ENCODE measurements at regions not wholly inside any gene's neighbourhood (a gene's known extent, or its start where the extent isn't known, plus 50 kb on each side); places are given as distances from the start of the nearest gene placed in this dataset.

DNA sequence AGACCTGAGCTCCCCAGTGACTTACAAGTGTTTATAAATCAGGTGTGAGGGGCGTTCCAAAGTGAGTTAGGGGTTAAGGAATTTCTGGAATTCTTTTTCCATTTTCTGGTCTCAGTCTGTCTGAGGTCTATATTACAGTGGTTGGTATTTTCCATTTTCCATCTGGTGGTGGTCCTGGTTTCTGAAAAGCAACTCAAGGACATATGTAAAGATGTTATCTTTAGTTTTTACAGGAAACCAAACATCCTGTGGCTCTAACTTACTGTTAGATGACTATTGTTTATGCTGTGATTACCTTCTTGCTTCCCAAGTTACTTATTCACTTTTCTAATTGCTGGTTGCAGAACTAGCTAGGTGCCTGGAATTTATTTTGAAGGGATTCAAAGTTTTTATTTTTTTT lies 53.5 kb upstream of the IL21 start:
- Histone ChIP-seq H3K27ac (ENCODE audit: low read depth, low read length) (no peak overlapping the region), H3K4me1 (replicated peaks in 1 of 4; ENCODE audit: control insufficient read depth in 3 of 4, insufficient read depth in 4 of 4, low read length in 3 of 4) (peaks cover 0 to 4% (median under 1%) of the 10 kb centered on the region in 4 experiments; a peak in 2 of 7 replicates), H2BK12ac (ENCODE audit: low read depth, low read length) (no peak overlapping the region), H3K23me2 (ENCODE audit: low read depth, low read length) (no peaks in the 10 kb centered on the region), H3K27me3 (replicated peaks in 1 of 4; ENCODE audit: control insufficient read depth in 3 of 4, extremely low read depth in 1 of 4, insufficient read depth in 3 of 4, low read length in 3 of 4) (no peaks in the 10 kb centered on the region), H2BK5ac (ENCODE audit: low read depth, low read length) (no peak overlapping the region), H2BK15ac (ENCODE audit: low read length) (no peak overlapping the region), H3K4me2 (ENCODE audit: insufficient read depth in 1 of 2, low read depth in 2 of 2, low read length in 2 of 2) (no peak overlapping the region), H4K91ac (replicated peaks; ENCODE audit: insufficient read length, low read length) (no peak overlapping the region), H3K79me2 (ENCODE audit: control insufficient read depth in 1 of 2, insufficient read depth in 2 of 2, low read length in 2 of 2) (no peaks in the 10 kb centered on the region), H4K8ac (ENCODE audit: extremely low read depth, insufficient read depth, low read length) (no peak overlapping the region), H2AFZ (ENCODE audit: low read length) (no peak overlapping the region), H2BK120ac (replicated peaks; ENCODE audit: low read depth, low read length) (no peak overlapping the region), H3K56ac (replicated peaks; ENCODE audit: insufficient read length, low read depth, low read length) (no peak overlapping the region), H2AK5ac (ENCODE audit: low read depth, low read length) (no peak overlapping the region), H3K14ac (ENCODE audit: insufficient read length) (no peak overlapping the region), H3K4ac (replicated peaks; ENCODE audit: insufficient read length, low read depth, low read length) (no peak overlapping the region), H3K4me3 (ENCODE audit: extremely low read depth in 1 of 4, insufficient read depth in 2 of 4, low read depth in 3 of 4, low read length in 4 of 4) (no peak overlapping the region), H3K9me3 (ENCODE audit: insufficient read depth in 2 of 2, low read depth in 1 of 2, low read length in 1 of 2) (peaks cover 0 to 4% of the 10 kb centered on the region in 2 experiments; a peak in 1 of 4 replicates), H2BK20ac (ENCODE audit: low read length) (no peak overlapping the region), H3K9ac (replicated peaks in 1 of 4; ENCODE audit: extremely low read depth in 1 of 4, low read depth in 3 of 4, low read length in 3 of 4) (no peak overlapping the region), H3K79me1 (ENCODE audit: low read depth, low read length) (no peaks in the 10 kb centered on the region), H4K20me1 (replicated peaks in 1 of 2; ENCODE audit: control insufficient read depth in 1 of 2, insufficient read depth in 2 of 2, low read length in 2 of 2) (no peaks in the 10 kb centered on the region), H3K23ac (ENCODE audit: insufficient read length) (no peak overlapping the region), H3K18ac (ENCODE audit: extremely low read depth, low read length) (no peak overlapping the region), H4K5ac (ENCODE audit: insufficient read length, low read depth, low read length) (no peak overlapping the region), H3K36me3 (ENCODE audit: control insufficient read depth in 2 of 4, insufficient read depth in 4 of 4, low read length in 3 of 4) (no peaks in the 10 kb centered on the region)
- 81% methylated on average over 1 of the region's 1 CpG; no CpG with 5 or more reads in 1 of the 2 experiments for WGBS, 2 experiments (ENCODE audit: extremely low coverage in 1 of 2, insufficient coverage in 1 of 2, insufficient read length in 1 of 2, insufficient replicate concordance in 2 of 2, low coverage in 1 of 2, low lambda C conversion rate in 2 of 2, missing lambda C conversion rate in 1 of 2)
- FAIRE-seq (no peak), DNase-seq (ENCODE audit: low read depth in 1 of 2, low spot score in 2 of 2) (no peak)
- CTCF ChIA-PET (ENCODE audit: partially characterized antibody), result interaction anchor here (1.0 kb wide), 1 partner anchor 43 kb away, joined by 3 read pairs; no protein-coding TSS in a partner anchor
- POLR2A ChIA-PET (ENCODE audit: partially characterized antibody), result no interaction called here
- TF ChIP-seq, protein P1, sequence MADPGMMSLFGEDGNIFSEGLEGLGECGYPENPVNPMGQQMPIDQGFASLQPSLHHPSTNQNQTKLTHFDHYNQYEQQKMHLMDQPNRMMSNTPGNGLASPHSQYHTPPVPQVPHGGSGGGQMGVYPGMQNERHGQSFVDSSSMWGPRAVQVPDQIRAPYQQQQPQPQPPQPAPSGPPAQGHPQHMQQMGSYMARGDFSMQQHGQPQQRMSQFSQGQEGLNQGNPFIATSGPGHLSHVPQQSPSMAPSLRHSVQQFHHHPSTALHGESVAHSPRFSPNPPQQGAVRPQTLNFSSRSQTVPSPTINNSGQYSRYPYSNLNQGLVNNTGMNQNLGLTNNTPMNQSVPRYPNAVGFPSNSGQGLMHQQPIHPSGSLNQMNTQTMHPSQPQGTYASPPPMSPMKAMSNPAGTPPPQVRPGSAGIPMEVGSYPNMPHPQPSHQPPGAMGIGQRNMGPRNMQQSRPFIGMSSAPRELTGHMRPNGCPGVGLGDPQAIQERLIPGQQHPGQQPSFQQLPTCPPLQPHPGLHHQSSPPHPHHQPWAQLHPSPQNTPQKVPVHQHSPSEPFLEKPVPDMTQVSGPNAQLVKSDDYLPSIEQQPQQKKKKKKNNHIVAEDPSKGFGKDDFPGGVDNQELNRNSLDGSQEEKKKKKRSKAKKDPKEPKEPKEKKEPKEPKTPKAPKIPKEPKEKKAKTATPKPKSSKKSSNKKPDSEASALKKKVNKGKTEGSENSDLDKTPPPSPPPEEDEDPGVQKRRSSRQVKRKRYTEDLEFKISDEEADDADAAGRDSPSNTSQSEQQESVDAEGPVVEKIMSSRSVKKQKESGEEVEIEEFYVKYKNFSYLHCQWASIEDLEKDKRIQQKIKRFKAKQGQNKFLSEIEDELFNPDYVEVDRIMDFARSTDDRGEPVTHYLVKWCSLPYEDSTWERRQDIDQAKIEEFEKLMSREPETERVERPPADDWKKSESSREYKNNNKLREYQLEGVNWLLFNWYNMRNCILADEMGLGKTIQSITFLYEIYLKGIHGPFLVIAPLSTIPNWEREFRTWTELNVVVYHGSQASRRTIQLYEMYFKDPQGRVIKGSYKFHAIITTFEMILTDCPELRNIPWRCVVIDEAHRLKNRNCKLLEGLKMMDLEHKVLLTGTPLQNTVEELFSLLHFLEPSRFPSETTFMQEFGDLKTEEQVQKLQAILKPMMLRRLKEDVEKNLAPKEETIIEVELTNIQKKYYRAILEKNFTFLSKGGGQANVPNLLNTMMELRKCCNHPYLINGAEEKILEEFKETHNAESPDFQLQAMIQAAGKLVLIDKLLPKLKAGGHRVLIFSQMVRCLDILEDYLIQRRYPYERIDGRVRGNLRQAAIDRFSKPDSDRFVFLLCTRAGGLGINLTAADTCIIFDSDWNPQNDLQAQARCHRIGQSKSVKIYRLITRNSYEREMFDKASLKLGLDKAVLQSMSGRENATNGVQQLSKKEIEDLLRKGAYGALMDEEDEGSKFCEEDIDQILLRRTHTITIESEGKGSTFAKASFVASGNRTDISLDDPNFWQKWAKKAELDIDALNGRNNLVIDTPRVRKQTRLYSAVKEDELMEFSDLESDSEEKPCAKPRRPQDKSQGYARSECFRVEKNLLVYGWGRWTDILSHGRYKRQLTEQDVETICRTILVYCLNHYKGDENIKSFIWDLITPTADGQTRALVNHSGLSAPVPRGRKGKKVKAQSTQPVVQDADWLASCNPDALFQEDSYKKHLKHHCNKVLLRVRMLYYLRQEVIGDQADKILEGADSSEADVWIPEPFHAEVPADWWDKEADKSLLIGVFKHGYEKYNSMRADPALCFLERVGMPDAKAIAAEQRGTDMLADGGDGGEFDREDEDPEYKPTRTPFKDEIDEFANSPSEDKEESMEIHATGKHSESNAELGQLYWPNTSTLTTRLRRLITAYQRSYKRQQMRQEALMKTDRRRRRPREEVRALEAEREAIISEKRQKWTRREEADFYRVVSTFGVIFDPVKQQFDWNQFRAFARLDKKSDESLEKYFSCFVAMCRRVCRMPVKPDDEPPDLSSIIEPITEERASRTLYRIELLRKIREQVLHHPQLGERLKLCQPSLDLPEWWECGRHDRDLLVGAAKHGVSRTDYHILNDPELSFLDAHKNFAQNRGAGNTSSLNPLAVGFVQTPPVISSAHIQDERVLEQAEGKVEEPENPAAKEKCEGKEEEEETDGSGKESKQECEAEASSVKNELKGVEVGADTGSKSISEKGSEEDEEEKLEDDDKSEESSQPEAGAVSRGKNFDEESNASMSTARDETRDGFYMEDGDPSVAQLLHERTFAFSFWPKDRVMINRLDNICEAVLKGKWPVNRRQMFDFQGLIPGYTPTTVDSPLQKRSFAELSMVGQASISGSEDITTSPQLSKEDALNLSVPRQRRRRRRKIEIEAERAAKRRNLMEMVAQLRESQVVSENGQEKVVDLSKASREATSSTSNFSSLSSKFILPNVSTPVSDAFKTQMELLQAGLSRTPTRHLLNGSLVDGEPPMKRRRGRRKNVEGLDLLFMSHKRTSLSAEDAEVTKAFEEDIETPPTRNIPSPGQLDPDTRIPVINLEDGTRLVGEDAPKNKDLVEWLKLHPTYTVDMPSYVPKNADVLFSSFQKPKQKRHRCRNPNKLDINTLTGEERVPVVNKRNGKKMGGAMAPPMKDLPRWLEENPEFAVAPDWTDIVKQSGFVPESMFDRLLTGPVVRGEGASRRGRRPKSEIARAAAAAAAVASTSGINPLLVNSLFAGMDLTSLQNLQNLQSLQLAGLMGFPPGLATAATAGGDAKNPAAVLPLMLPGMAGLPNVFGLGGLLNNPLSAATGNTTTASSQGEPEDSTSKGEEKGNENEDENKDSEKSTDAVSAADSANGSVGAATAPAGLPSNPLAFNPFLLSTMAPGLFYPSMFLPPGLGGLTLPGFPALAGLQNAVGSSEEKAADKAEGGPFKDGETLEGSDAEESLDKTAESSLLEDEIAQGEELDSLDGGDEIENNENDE (IDR thresholded peaks at IDR 0.05; ENCODE audit: insufficient replicate concordance, low read length), result no peak

All from H1 (cell line).